ENCODE measurements at regions not wholly inside any gene's neighbourhood (a gene's known extent, or its start where the extent isn't known, plus 50 kb on each side); places are given as distances from the start of the nearest gene placed in this dataset.
"Not testable (repeated sequence)": the region's sequence is repeated elsewhere in the genome, so short reads cannot be mapped to it uniquely, and the experiment has no call there.

DNA sequence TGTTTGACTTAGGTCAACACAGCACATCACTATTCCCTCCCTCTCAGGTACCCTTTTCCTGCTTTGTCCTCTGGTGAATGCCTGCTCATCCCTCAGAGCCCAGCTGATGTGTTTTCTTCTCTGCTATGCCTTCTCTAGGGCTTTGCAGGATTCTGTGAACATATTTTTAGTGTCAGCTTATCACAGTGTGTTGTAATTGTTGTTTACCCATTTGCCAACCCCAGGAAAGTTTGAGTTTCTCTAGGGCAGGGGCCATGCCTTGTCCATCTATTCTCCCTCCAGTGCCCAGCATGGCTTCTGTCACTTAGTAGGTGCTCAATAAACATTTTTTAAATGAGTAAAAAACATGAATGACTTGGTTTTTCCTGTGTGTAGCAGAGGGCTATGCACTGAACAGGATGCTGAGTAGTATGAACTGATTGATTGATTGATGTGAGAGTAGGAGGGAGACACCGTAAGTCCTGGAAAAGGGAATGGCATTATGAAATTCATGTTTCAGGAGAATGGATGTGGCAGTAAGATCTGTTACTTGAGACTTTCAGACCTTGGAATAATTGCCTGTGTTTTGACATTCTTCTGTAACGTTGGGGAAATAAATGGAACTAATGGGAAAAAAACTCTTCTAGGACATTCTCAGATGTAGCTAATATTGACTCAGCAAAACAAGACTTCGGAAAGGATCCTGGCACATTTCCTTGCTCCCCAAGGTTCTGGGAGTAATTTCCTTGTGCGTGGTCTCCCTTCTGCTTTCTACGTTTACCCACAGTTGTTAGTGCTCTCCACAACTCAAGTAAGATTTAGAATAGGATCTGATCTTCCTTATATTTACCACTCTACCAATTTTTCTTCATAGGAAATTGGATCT lies 267.3 kb upstream of the TBL1XR1 start:
- DNase-seq: no peak

DNA sequence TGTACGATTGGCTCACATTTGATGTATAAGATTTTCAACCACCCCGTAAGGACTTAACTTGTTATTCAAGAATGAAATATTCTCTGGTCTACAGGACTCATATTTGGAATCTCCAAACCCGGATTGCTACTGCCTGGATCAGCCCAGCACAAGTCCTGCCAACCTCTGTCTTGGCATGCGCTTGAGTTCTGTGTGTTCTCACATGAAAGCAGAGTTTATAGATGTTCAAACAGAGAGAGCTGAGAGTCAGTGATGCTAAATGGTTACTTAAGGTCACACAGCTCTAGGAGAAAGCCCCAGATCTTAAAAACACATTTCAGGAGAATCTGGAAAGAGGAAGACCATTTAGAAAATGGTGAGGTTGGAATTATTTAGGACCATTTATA lies 268.0 kb upstream of the TBL1XR1 start:
- DNase-seq: no peak

DNA sequence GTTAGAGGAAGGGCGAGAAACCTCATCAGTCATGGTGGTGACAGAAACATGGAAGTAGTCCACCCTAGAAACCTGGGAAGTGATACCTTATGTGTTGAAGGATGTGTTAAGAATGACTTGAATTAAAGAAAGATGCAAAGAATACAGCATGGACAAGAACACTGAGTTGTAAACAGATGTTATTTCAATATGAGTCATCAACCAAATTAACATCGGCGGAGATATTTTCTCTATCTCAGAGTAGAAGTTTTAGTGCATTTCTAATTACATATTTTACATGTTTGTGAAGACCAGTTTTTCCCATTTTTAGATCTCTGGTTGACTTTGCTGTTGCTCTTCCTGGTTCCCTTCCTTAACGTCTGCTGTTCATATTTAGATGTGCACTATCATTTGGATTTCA lies 268.8 kb upstream of the TBL1XR1 start:
- no peak for DNase-seq

DNA sequence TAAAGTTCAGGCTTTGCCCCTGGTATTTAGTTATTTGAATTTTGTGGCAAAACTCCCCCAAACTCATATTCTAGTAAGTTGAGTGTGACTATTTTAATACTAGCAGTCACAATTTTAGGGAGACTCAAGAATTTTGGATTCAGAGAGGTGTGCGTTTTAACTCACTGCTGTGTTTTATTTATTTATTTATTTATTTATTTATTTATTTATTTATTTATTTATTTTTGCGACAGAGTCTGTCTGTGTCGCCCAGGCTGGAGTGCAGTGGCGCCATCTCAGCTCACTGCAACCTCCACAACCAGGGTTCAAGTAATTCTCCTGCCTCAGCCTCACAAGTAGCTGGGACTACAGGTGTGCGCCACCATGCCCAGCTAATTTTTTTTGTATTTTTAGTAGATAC lies 269.3 kb upstream of the TBL1XR1 start:
- DNase-seq: not testable (repeated sequence)

DNA sequence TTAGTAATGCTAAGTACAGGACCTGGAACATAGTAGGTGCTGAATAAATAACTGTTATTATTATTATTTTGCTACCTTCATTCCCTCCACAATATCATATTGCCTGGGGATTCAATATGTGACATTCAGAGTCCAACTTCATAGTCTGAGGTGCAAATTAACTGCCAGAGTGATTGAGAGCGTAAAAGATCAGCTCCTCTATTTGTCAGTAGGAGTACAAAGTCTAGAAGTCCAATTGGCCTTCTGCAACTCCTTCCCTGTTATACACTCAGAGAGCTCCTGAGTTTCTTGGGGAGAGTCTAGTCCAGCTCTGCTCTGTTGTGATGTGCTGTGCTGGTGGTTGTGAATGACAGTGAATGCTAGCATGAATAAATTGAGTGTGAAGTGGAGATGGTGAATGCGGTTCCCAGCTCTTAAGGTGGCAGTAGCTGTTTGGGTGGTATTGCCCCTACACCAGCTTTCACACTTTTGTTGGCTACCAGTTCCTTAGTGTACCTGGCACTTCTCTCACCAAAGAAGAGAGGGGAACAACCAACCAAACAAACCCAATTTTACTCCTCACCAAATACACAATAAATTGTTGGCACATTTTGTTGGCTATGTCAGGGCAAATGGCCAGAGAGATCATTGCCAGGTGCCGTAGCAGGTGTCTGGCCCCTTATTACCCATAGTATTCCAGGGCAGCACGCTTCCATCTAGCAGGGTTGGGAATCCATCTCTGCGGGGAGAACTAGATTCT lies 270.1 kb upstream of the TBL1XR1 start:
- DNase-seq: no peak

DNA sequence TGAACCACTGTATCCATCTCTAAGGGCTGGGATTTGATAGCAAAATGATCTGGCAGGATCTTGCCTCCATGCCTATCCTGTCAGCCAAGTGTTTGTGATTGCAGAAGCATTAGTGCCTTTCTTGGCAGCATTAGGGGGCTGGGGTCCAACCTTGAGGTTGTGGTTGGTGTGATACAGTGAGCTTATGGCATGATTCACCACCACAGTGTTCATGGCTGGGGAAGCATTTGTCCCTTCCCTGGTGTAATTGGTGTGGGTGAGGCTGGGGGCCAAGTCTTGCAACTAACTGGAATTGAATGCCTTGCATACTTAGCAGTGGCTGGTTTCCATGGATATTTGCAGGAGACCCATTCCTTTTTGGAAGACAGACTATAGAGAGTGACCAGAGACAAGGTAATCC lies 271.0 kb upstream of the TBL1XR1 start:
- DNase-seq: no peak

DNA sequence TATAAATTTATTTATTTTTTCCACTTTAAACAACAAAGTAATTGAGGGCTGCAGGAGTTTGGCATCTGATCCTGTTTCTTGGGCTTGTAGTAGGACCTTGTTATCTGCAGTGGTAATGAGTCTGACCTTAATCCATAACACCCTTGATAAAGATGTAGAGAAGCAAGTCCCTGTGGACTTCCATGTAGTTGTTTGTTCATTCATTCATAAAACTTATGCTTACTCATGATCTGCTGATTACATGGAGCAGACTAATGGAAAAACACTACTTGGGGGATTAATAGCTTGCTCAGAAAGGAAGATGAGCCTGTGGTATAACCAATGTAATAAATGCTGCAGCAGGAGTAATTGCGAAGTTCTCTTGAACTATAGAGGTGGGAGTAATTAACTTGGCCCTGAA lies 271.5 kb upstream of the TBL1XR1 start:
- DNase-seq: no peak

DNA sequence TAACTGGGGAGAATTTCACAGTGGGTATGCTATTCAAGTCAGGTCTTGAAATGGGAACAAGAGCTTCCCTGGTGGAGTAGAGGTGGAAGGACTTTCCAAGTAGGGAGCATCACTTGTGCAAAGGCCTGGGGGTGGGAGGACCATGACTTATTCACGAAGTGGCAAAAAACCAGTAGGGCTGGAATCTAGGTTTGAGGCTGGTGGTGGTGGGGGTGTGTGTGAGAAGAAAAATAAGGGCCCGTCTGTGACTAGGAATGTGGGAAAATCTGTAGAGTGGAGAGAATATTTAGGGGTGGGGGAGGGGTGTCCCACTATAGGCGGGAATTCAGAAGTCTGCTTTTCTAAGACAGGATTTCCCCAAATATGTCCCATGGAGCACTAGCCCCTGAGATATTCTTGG lies 271.9 kb upstream of the TBL1XR1 start:
- DNase-seq: no peak

DNA sequence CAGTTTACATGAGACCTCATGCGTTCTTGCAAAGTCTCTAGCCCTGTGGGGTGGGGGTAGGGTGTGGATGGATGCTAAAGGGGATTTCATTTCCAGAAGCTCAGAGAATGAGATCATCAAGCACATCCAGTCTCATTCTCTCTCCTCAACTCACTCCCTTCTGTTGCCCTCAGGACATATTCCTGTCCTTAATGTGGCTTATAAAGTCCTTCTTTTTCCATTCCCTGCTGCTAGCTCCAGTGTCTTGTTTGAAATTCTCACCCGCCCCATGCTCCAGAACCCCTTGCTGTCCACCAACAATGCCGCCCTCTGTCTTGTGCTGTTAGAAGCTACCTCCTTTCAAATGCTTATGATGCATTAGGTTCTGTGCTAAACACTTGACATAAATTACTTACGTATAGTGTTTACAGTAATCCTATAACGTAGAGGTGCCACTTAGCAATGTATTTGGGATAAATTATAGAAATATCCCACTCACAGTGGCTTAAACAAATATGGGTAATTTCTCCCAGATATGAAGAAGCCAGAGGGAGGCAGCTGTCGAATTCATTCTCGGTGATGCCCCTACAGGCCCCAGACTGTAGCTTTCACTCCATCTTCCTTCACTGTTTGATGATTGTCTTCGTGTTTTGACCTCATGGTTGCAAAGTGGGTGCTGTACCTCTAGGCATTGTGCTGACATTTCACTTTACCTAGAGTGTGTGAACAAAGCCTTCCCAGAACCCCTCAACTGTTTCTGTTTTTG lies 273.1 kb upstream of the TBL1XR1 start:
- no peak for DNase-seq

DNA sequence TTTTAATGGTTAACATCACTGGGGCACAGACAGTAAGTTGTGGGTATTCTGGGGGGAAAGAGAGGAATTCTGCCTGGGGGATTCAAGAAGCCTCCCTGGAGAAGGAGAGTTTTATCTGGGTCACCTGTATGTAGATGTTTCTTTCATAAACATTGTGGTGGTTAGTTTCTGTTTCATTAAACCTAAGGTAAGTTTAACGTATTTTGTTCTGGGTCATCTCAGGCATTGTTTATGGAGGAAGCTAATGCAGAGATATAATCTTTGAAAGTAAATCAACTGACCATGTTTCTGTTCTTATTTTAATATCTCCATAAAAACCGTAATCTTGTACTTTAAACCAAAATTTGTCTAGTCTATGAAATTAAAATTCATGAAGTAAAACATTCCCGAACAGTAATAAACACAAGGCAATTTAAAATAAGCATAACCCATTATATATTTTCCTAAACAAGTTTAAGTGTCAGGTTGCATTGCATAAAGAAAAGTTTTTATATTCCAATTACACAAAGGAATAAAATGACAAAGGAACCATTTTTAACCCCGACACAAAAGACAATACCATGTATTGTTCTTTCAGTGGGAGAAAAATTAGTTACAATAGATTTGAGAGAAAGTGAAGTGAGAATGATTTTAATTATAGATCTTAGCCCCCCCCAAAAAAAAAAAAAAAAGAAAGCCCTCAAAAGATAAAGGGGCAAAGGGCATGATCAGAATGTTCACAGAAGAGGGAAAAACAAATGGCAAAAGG lies 274.6 kb upstream of the TBL1XR1 start:
- peak; percentile 5 for DNase-seq

DNA sequence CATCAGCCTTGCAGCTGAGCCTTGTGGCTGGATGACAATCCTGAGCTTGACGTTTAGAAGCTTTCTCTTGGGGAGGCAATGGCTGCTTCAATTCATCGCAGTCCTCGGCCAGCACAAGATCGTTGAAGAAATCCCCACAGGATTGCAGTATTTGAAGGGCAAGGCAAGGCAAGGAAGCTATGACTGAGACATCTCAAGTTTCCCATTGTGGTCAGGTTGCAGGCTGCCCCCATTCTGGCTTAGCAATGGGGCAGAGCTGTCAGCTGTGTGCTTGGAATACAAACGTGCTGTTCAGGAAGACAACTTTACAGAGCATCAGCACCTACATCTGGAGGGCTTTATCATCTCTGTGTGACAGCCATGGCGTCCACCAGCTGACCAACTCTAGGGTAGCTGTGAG lies 275.9 kb upstream of the TBL1XR1 start:
- DNase-seq: no peak

DNA sequence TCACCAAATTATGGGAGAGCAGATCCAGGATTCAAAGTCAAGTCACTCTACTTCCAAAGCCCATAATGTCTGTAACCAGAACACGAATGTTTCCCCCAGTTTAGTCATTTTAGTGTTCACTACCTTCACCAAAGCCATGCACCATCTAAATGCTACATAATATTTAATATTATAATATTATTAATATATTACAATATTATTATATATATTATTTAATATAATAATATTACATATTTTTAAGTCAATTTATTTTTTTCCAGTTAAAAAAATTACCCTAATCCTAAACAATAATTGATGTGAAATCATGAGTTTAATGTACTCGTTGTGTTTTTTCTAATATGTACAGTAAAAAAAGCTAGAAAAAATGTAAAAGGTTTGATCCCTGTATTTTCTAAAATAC lies 276.6 kb upstream of the TBL1XR1 start:
- no peak for DNase-seq

DNA sequence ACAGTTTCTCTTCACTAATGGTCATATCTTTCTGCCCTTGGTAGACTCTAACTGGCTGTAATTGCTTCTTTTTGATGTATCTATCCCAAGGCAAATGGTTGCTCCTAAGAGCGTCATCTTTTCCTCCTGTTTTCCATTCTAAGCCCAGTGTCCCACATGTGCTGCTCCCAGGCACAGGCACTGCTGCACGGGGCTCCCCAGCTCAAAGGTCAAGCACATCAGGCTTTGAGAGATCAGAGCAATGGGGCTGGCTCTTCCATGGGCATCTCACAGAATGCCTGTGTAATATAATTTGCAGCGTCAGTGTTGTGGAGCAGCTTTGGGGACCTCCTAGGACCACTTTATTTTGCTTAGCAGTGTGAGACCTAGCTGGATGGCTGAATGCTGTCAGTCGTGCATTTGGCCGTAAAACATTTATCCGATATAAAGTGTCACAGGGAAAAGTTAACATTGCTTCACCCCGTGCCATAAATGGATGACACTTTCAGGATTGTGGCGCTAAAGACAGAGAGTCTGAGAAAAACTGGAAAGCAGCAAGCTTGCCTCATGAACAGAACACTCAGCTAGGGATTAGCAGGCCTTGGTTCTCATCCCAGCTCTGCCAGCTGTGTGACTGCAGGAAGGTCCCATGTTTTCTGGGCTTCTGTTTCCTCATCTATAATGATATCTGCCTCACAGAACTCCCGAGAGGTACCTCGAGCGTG lies 277.5 kb upstream of the TBL1XR1 start:
- no peak for DNase-seq

DNA sequence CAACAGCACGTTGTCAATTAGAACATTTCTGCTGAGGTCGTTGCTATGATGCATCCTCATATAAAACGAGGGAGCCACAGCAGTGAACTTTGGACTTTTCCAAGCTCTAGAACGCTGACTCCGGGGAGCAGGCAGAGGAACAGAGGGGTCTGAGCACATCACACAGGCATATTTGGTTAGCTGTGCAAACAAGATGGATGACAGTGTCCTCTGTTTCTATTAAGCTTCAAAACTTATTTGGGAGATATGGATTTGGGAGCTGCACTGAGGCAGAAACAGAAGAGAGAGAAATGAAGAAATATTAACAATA lies 278.0 kb upstream of the TBL1XR1 start:
- no peak for DNase-seq

DNA sequence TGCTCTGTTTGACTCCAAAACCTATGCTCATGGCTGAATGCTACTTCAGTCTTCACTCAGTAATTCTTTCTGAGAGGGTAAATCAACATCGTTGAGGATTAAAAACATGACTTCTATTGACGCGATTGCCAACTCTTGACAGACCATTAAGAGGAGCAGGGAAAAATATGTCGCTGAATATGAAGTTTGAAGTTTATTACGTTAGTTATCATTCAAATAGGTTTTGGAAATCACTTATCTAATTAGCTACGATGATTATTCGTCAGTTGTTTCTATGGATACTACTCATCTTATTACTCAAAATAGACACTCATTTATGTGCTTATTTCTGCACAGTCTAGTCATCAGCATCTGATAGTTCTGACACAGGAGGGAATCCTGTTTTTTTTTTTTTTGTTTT lies 279.2 kb upstream of the TBL1XR1 start:
- no peak for DNase-seq

DNA sequence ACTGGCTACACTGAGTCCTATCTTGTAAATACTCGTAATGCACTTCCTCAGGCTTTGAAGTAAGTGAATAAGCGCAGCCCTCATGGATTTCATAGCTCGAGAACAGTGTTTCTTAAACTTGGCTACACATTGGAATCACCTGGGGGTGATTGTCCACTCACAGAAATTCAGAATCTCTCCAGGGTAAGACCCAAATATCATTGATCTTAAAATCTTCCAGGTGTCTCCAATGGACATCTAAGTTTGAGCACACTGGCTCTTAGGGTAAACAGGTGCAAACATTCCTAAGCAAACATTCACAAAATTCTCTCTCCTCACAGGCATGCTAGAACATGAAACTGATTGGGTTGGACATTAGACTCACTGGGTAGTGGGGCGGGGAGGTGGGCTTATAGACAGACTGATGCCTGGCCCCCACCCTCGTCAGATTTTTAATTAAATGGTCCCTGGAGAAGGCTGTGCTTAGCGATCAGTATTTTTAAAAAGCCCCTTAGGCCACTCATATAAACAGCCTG lies 279.7 kb upstream of the TBL1XR1 start:
- no peak for DNase-seq

DNA sequence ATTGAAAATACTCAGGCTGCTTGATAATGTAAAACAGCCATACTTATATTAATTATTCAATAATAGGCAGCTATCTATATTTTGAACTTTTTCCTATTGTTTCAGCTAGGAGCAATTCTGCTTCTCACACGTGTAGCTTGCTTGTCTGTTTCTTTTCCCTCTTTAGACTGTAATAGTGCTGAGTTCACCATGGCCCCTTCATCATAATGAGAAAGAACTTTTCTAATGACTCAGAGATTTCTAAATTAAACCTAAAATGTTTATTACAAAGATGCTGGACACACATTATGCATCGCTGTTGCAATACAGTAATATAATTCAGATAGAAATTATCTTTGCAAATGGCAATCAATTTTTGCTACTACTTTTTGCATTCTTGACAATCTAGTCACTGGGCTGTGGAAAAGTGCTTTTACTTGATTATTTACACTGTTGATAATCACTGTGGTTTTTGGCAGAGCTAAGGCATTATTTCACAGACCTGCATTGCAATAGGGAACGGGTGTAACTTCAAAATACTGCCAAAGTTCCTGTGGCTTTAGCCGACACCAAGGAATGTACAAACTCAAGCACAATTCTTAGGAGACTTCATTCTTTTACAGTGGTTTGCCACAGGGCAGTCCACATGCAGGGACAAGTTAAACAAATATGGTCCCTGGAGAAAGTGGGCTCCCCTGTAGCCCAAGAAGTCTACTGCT lies 281.0 kb upstream of the TBL1XR1 start:
- peak; percentile 56 for DNase-seq

DNA sequence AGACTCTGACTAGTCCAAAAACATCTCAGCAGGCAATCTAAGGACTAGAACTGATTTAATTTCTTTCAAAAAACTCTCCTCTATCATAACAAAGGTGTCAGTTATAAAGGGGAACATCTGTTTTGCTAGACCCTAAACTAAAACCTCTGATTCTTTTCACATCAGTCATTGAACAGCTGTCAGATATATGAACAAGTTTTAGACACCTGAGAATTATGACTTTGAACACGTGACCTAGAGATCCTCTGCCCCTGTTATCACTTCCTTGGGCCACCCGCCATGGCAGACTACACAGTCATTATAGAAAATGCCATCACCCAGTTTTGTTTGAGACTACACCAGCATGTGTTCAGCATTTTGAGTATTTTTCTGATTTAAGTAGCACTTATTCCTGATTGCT lies 282.3 kb upstream of the TBL1XR1 start:
- no peak for DNase-seq

DNA sequence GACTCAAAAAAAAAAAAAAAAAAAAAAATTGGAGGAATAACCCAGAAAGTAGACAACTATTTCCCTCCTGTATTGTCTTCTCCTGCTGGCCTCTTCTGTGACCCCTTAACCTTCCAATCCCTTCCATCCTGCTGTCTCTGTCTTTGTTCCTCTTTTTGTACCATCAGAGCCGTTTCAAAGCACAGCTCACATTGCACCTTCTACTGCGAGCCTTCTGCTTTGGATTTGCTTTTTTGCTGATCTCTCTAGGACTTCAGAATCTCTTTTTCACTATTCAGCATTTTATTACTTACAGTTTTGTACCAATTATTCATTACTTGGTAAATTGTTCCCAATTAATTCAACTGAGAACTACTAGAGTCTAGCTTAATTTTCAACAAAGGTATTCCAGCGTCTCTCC lies 284.0 kb upstream of the TBL1XR1 start:
- no peak for DNase-seq

DNA sequence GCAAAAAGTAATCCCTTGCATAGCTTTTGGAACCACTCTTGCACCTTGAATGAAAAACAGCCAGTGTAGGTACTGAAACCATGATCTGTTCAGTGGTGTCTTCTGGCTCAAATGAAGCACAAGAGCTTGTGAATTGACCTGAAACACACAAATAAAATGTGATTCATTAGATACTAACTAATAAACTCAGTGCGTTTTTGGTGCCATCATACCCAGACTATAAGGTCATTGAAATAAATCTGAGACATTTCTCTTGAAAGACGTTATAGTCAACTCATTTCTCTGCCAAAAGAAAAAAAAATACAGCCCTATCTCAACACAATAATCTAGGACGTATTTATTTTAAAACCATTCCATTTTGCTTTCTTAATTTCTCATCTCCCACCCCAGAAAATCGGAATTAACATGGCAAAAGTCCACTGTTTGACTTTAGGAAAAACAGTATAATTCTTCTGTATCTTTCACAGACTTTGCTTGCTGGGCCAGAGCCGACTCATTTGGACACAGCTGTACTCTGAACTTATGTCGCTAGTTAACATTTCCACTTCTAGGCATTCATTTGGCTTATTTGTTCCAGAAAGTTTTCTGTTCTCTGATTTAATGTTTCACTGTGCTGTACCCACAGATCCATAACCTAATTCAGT lies 284.9 kb upstream of the TBL1XR1 start:
- DNase-seq: no peak

All from NCI-H1048 (cell line).